HG03565 (cell line): ENCODE measurements at regions not wholly inside any gene's neighbourhood (a gene's known extent, or its start where the extent isn't known, plus 50 kb on each side); places are given as distances from the start of the nearest gene placed in this dataset.
"Not testable (repeated sequence)": the region's sequence is repeated elsewhere in the genome, so short reads cannot be mapped to it uniquely, and the experiment has no call there.

Experiments used
- ATAC-seq: cut with Tn5 transposase; IDR thresholded peaks from one replicate; pipeline ENCODE4 v1.9.1; 2021; ENCODE audit warnings: mild to moderate bottlenecking, moderate library complexity; ENCODE audit not compliant: unreplicated experiment

GRCh38 chr13:81041761-81042160 is 700.8 kb upstream of the SPRY2 start:
- ATAC-seq, result no peak

DNA sequence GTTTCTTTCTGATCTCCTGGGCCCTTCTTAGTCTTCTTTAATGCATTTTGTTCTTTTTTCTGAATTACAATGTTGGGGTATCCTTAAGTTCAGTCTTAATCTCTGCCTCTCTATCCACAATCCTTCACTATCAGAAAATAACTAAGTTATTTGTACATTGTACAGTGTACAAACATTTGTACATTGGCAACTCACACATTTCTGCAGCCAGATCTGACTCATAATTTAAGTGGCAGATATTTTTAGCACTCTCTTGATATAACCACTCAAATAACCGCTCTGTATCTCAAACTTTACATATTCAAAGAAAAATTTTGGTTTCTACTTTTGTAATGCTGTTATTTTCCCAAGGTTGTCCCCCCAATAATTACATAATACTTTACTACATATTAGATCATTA is 691.1 kb upstream of the SPRY2 start:
- no peak for ATAC-seq

- ATAC-seq, result no peak
Observed at GRCh38 chr13:81025091-81025490, 684.2 kb upstream of the SPRY2 start.

DNA sequence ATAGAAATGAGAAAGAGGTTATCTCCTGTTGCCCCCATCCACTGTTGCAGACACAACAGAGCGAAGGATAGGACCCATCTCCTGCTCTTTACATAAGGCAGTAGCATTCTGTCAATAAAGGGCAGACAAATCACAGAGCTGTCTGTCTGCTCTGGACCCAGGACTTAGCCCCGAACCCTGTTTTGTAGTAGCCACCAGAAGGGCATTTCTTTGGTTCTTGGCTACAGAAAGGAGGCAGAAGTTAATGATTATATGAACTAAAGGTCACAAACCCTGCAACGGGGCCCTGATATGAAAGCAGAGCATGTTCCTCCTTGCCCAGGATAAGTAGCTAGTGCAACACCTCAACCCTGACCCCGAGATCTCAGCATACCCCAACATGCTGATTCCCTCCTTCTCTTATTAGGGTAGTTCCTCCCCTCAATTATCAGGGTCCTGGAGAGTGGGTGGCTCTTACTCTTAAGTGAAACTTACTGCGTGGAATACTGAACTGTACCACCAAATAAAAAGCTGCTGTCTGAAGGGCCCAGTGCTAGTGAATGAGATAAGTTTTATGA is 680.4 kb upstream of the SPRY2 start:
- no peak for ATAC-seq

DNA sequence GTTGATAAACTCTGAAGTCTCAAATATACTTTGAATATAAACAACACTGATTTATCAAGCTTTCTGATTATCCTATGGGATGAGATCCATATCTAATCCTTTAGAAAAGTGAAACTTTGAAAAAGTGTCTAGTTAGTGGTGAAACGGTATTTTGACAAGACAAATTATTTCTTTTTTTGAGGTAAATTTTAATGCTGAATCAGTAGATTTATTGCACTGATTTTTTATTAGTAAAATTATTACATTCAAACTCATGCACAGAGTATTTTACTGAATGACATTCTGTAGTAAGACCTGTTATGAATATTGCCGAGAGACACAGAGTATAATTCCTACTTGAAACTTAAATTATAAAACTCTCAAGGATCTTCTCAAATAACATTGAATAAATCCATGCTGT is 679.1 kb upstream of the SPRY2 start:
- no peak for ATAC-seq

- ATAC-seq, result no peak
Observed at GRCh38 chr13:81018936-81019335, 678.0 kb upstream of the SPRY2 start.

GRCh38 chr13:81017513-81018152 is 676.7 kb upstream of the SPRY2 start:
- ATAC-seq, result peak; percentile 70

- ATAC-seq, result no peak
Observed at GRCh38 chr13:81012031-81012430, 671.1 kb upstream of the SPRY2 start.

DNA sequence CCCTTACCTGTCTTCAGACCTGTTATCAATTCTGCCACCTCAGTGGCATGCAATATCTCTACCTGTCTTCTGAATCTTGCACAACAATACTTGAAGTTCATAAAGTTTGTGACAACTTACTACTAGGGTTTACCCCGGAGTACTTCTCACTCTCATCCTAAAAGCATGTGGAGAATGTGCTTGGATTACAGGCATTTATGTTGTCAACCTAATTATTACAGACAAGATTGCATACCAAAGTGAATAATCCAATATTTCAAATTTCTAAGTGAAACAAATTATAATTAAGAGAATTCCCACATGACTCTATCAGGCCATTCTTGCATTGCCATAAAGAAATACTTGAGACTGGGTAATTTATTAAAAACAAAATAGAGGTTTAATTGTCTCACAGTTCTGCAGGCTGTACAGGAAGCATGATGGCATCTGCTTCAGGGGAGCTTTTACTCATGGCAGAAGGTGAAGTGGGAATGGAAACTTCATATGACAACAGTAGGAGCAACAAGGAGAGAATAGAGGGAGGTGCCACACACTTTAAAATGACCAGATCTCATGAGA is 661.0 kb upstream of the SPRY2 start:
- ATAC-seq, result no peak

GRCh38 chr13:80998603-80999002 is 657.7 kb upstream of the SPRY2 start:
- ATAC-seq, result not testable (repeated sequence)

- ATAC-seq, result no peak
Observed at GRCh38 chr13:80989747-80990146, 648.8 kb upstream of the SPRY2 start.

DNA sequence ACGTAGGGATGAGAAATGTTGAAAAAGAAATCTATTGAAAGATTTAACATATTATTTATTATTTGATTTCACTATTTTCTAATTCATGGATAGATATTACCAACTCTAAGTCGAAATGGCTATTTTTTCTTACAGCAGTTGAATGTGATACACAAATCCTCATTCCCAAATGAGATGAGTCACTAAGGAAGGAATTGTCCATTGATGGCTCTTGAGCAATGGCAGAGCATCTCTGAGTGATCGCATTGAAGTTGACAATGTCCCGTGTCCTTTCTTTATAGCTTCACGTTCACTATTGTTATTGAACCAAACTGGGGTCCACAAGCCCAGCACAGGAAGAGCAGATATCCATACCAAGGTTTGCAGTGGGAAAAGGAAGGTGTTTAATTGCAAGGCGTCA is 648.3 kb upstream of the SPRY2 start:
- no peak for ATAC-seq

DNA sequence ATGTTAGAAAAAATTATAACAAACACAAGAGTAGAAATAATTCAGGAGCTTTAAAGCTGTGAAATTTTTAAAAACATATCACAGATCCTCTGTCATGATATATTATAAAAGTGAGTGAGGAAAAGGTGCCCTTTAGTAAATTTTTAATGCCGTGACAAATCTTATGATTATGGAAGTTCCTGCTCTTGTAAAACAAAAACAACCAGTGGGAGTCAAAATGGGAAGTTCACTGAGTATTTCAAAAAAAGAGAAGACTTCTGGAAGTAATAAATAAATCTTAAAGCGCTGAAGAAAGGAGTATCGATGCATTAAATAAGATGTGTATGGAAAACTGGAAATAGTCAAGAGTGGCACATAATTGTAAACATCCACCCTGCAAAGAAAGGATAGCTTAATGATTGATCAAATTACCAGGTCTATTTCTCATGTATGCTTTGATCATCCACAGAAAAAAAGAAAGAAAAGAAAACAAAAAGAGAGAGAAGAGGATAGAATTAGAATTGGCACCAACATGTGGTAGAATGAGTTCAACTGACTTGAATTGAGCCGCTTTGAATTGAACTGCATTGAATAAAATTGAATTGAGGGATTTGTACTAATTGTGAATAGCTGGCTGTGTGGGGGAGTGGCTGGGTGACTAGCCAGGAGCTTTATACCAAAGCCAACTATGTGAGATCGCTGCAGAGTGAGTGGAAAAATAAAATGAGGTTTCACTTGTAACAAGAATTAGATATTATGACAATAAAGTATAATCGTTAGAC is 647.6 kb upstream of the SPRY2 start:
- ATAC-seq, result no peak

GRCh38 chr13:80979035-80979641 is 638.2 kb upstream of the SPRY2 start:
- ATAC-seq, result peak; percentile 98

GRCh38 chr13:80977168-80977567 is 636.2 kb upstream of the SPRY2 start:
- ATAC-seq, result no peak

- no peak for ATAC-seq
Observed at GRCh38 chr13:80975903-80976302, 635.0 kb upstream of the SPRY2 start.

DNA sequence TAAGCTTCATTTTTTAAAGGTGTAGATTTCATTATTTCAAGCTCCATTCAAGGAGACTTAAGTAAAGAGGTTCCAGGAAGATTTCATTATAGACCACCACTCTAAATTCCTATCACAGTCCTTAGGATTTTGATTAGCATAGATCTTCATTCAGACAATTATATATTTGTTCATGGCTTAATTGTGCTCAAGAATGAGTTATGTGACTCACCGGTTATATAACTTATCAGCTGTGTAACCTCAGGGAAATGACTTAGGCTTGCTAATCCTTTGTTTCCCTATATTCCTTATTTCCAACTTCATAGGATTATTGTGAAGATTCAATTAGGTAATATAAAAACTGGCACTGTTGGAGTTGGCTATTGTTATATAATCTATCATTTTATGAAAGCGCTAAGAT is 632.8 kb upstream of the SPRY2 start:
- ATAC-seq, result no peak

- ATAC-seq, result no peak
Observed at GRCh38 chr13:80972857-80973478, 632.0 kb upstream of the SPRY2 start.

DNA sequence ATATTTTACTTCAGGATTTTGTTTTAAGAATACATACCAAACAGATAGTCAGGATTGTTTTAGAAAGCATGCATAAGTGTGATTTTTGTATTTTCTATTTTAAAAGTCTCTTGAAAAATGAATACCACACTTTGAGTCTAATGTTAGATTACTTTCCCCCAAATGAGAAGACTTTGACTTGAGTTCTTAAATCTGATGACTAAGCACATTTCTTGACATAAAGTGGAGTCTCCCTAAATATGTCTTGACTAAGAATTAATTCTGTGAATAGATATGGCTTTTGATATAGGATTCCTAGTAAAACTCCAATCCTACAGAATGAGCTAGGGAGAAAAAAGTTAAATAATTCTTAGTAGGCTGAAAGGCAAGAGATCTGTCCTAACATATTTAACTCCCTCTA is 624.2 kb upstream of the SPRY2 start:
- no peak for ATAC-seq

DNA sequence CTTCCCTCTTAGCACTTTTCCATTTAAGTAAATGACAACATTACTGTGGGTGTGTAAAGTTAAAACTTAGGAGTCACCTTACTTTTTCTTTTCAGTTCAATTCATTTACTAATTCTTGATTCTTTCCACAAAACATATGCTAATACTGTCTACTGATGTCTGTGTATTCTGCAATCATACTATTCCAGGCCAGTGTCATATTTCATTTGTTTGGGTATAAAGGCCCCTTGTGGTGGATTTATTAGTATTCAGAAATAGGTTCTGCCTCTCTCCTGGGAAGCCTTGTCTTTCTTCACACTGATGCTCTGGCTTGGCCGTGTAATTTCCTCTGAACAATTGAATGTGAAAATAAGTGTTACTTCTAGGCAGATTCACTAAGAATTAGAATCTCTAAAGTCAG is 621.9 kb upstream of the SPRY2 start:
- no peak for ATAC-seq

GRCh38 chr13:80962173-80962572 is 621.2 kb upstream of the SPRY2 start:
- no peak for ATAC-seq
